Activated CD4-positive, alpha-beta T cell treated with anti-CD3 and anti-CD28 coated beads, Interleukin-2, amount 50 U/mL, for 48 hours (primary cell): ENCODE measurements at regions not wholly inside any gene's neighbourhood (a gene's known extent, or its start where the extent isn't known, plus 50 kb on each side); places are given as distances from the start of the nearest gene placed in this dataset.
"Not testable (repeated sequence)": the region's sequence is repeated elsewhere in the genome, so short reads cannot be mapped to it uniquely, and the experiment has no call there.

ENCODE experiments used
- DNase-seq, 2 experiments: peaks; one replicate each; pipeline ENCODE4 v3.0.0-alpha.2; 2020

DNA sequence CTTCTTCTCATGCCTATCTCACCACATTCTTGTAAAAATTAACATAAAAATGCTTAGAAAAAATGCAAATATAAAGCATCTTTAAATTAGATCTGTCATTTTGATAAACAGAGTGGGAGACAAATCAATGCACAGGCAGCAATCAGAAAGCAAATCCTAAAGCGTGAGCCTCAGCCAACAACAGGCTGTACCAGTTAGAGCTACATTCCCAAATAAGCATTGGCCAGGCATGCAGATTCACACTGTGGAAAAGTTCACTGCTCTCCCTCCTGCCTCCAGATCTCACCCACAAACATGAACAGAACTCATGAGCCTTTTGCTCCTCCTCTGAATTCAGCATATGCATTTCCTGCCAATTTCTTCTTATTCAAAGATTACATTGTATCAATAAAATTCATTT lies 115.2 kb upstream of the FAT3 start:
- DNase-seq, result no peak

DNA sequence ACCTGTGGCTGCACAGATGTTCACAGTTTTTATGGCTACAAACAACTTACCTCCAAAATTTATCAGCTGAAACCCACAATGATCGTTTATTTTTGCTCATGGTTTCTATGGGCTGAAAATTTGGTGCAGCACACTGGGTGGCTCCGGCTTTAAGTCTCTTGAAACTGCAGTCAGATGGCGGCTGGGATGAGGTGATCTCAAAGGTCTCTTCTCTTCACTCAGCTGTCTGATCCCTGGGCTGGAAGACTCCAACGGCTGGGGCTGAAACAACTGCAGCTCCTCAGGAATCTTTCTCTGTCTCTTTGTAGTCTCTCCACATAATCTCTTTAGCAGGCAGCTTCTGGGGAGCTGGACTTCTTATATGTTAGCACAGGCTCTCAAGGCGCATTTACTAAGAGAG lies 117.3 kb upstream of the FAT3 start:
- DNase-seq, result no peak

DNA sequence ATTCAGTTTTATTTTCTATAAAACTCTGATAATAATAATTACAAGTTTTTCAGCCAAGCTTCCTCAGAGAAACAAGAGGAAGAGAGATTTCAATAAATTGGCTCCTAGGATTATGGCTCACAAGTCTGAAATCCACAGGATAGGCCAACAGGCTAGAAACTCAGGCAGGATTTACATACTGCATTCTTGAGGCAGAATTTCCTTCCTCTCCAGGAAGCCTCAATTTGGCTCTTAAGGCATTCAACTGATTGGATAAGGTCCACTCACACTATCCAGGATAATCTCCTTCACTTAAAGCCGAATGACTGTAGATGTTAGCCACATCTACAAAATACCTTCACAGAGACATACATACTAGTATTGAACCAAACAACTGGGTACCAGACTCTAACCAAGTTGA lies 120.3 kb upstream of the FAT3 start:
- no peak for DNase-seq

- no peak for DNase-seq
Measured at GRCh38 chr11:92101920-92102319, 122.7 kb upstream of the FAT3 start.

DNA sequence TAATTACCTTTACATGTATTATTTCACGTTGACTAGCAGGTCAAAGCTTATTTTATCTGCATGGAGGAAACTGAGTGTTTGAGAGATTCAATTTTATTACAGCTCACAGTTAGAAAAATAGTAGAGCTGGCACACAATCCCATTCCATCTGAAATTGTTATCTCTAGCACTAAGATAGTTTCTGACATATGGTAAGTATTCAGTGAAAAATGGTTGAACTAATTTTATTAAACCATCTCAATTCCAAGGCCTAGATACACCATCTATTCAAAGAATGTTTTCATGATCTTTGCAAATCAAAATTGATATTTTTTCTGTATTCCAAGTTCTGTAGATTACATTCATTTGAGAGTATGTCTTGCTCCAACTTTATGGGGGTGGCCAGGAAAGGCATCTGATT lies 125.4 kb upstream of the FAT3 start:
- DNase-seq, result no peak

- DNase-seq, result no peak
Measured at GRCh38 chr11:92098172-92098571, 126.4 kb upstream of the FAT3 start.

GRCh38 chr11:92087725-92088537 lies 136.7 kb upstream of the FAT3 start:
- no peak for DNase-seq

DNA sequence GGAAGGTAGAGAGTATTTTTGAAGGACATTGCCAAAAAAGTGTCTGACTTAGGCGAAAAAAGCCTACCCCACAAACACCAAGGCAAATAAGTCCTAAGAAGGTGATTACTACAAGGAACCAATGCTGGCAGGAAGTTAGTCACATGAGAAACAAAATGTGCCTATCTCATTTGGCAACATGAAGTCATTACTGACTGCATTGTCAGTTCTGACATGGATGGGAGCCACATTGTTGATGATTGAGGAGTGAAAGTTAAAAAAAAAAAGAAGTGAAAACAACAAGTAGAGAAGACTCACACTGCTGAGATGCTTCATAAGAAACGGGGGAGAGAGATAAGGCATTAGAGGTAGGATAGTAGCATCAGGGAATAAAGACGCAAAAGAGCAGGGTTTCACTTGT lies 141.5 kb upstream of the FAT3 start:
- DNase-seq, result no peak

DNA sequence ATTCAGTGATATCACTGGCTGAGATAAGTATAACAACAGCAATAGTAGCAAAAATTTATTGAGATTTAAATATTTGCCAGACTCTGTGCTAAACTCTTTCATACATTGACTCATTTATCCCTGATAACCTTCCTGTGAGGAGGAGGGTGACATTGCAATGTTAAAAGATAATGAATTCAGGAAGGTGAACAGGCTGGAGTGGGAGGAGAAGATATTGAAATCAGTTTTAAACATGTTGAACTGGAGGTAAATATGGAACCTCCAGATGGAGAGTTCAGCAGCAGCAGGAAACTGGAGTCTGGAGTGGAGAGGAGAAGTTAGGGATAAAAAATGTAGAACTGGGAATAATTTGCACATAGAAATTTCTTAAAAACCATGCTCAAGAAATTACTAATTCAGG lies 142.0 kb upstream of the FAT3 start:
- DNase-seq, result no peak

DNA sequence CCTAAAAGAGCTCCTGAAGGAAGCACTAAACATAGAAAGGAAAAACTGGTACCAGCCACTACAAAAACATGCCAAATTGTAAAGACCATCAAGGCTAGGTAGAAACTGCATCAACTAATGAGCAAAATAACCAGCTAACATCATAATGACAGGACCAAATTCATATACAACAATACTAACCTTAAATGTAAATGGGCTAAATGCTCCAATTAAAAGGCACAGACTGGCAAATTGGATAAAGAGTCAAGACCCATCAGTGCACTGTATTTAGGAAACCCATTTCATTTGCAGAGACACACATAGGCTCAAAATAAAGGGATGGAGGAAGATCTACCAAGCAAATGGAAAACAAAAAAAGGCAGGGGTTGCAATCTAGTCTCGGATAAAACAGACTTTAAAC lies 150.1 kb upstream of the FAT3 start:
- DNase-seq, result not testable (repeated sequence)

GRCh38 chr11:92071660-92072059 lies 153.0 kb upstream of the FAT3 start:
- DNase-seq, result no peak

GRCh38 chr11:92070026-92070889 lies 154.4 kb upstream of the FAT3 start:
- no peak for DNase-seq

GRCh38 chr11:92067016-92067415 lies 157.6 kb upstream of the FAT3 start:
- DNase-seq, result no peak

DNA sequence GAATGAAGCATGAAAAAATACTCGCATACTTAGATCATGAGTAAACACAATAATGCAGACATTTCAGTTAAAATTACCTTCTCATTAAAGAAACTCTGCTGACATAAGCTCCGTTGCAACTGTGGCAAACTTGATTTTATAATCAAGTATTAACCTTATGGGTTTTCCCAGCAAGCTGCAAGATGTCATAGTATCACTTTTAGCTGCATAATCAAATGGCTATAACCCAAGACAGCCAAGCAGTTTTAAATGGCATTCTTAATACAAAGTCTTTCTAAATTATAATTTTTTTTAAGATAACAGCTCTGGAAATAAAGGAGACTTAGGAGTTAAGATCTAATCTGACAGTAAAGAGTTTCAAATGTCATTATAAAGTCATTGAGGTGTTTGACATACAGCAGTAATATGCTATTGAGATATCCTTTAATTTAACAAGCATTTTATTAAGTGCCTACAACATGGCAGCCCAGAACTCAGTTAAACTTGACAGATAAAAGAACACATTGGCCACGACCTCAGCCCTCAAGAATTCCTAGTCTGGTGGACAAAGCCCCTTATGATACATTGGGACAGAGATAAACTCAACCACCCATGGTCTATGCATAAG lies 163.1 kb upstream of the FAT3 start:
- no peak for DNase-seq

DNA sequence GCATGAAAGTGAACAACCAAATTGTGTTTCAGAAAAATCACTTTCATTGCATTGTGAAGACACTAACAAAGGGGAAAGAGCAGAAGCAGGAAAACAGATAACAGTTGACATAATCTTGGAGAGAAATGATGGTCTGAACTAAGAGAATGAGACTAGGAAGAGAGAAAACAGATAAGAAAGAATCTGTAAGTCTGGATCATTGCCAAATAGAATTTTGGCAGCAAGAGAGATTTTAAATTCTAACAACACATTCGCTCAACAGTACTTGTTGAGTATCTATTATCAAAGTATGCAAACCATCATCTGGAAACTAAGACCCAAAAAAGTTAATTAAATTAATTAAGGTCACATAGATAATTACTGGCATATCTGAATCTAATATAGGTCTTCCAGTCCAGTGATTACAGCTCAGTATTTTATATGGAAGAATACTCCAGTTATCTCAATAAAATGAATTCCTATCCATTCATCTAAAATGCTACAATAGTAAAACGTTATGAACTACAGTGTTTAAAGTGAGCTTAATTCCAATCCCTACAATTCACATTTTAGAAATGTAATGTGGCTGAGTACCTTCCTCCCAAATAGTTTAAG lies 166.7 kb upstream of the FAT3 start:
- DNase-seq, result no peak

- DNase-seq, result no peak
Measured at GRCh38 chr11:92053216-92053615, 171.4 kb upstream of the FAT3 start.

DNA sequence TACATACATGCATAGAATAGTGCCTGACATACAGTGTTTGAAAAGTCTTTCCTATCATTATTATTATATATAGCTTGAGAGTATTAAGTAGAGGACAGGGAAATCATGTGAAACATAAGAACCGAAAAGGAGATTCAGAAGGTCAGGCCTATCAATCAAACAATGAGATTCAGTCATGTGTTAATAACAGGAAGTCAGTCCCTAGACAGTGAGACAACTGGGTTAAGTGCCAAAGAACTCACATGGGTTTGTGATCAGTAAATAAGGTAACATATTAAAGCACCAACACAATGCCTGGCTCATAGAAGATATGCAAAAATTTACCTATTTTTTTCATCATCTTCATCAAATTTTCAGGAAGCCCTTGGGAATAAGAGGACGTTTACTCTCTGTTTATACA lies 174.3 kb upstream of the FAT3 start:
- no peak for DNase-seq

GRCh38 chr11:92048415-92048814 lies 176.2 kb upstream of the FAT3 start:
- no peak for DNase-seq

DNA sequence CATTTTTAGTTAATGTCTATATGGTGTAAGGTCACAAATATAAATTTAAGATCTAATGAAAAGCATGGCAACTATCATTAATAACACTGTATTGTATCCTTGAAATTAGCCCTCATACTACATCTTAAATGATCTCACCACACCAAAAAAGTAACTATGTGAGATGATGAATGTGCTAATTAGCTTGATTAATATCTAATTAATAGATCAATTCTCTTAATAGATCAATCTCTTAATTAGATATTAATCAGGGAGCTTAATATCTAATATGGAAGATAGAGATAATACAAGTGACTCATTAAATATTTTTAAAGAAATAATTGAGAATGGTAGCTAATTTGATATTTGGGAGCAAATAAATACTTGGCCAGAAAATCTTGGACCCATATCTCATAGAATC lies 178.5 kb upstream of the FAT3 start:
- DNase-seq, result no peak

DNA sequence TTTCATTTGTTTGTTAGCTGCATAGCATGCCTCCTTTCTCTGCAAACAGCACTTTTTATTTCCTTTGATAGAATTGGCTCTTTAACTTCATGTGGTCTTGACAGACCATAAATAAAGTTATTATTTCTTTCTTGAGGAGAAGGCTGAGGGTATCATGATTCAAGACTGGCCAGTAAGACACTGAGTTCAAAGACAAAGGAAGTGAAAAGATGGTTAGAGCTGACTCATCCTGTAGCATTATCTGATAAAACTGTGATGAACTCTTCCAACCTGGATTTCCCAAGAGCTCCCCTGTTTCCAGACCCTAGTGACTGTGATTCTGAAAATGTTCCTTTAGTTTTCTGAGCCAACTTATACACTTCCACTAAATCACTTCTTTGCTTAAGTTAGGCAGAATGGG lies 179.3 kb upstream of the FAT3 start:
- DNase-seq, result no peak

- no peak for DNase-seq
Measured at GRCh38 chr11:92035488-92035887, 189.1 kb upstream of the FAT3 start.

- not testable (repeated sequence) for DNase-seq
Measured at GRCh38 chr11:92027136-92027535, 197.5 kb upstream of the FAT3 start.

- no peak for DNase-seq
Measured at GRCh38 chr11:92026664-92027063, 198.0 kb upstream of the FAT3 start.
